Suprapubic skin (tissue), 4 donors: ENCODE measurements at regions not wholly inside any gene's neighbourhood (a gene's known extent, or its start where the extent isn't known, plus 50 kb on each side); places are given as distances from the start of the nearest gene placed in this dataset.

Source experiments
- EP300 ChIP-seq: sonication (generic); formaldehyde crosslinking; IDR thresholded peaks from one replicate; pipeline ENCODE4 v1.6.1; 2017; ENCODE audit warnings: antibody characterized with exemption
- POLR2A ChIP-seq, 2 donors: fragments of 450-650 bp; IDR thresholded peaks; one replicate each; pipeline ENCODE4 v1.6.1; 2017; ENCODE audit warnings: antibody characterized with exemption in 2 of 2, mild to moderate bottlenecking in 2 of 2, moderate library complexity in 2 of 2
- POLR2AphosphoS5 ChIP-seq, 3 donors: sonication (generic); formaldehyde crosslinking; IDR thresholded peaks; one replicate each; pipeline ENCODE4 v1.6.1; 2017; ENCODE audit warnings: antibody characterized with exemption in 3 of 3
- TF ChIP-seq, protein P1 (sequence below), 2 donors: fragments of 200-600 bp in 1 of 2; fragments of 450-650 bp in 1 of 2; sonication (generic) in 1 of 2; IDR thresholded peaks; one replicate each; pipeline ENCODE4 v1.5.1; 2016 to 2019; ENCODE audit warnings: antibody characterized with exemption in 2 of 2, mild to moderate bottlenecking in 1 of 2, moderate library complexity in 1 of 2

DNA sequence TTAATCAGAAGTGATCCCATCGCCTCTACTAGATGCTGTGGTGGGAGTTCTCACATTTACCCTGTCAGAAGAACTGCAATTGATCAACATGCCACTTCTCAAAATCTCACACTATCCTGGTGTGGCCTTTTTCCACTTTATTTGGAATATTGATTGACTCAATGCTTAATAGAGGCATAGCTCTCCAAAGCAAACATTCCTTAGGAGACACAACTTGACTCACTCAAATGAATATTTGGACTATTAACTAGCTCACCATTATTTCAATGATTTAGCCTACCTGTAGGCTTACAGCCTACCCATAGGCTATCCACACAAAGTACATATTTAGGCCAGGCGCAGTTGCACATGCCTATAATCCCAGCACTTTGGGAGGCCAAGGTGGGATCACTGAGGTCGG lies 186.5 kb downstream of the KLHL28 start:
- TF ChIP-seq, protein P1, sequence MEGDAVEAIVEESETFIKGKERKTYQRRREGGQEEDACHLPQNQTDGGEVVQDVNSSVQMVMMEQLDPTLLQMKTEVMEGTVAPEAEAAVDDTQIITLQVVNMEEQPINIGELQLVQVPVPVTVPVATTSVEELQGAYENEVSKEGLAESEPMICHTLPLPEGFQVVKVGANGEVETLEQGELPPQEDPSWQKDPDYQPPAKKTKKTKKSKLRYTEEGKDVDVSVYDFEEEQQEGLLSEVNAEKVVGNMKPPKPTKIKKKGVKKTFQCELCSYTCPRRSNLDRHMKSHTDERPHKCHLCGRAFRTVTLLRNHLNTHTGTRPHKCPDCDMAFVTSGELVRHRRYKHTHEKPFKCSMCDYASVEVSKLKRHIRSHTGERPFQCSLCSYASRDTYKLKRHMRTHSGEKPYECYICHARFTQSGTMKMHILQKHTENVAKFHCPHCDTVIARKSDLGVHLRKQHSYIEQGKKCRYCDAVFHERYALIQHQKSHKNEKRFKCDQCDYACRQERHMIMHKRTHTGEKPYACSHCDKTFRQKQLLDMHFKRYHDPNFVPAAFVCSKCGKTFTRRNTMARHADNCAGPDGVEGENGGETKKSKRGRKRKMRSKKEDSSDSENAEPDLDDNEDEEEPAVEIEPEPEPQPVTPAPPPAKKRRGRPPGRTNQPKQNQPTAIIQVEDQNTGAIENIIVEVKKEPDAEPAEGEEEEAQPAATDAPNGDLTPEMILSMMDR (IDR thresholded peaks at IDR 0.05) = no peak
- no peak for TF ChIP-seq POLR2AphosphoS5 (IDR thresholded peaks at IDR 0.05)
- no peak for TF ChIP-seq POLR2A (IDR thresholded peaks at IDR 0.05)
- no peak for TF ChIP-seq EP300
